ENCODE measurements at regions not wholly inside any gene's neighbourhood (a gene's known extent, or its start where the extent isn't known, plus 50 kb on each side); places are given as distances from the start of the nearest gene placed in this dataset.

DNA sequence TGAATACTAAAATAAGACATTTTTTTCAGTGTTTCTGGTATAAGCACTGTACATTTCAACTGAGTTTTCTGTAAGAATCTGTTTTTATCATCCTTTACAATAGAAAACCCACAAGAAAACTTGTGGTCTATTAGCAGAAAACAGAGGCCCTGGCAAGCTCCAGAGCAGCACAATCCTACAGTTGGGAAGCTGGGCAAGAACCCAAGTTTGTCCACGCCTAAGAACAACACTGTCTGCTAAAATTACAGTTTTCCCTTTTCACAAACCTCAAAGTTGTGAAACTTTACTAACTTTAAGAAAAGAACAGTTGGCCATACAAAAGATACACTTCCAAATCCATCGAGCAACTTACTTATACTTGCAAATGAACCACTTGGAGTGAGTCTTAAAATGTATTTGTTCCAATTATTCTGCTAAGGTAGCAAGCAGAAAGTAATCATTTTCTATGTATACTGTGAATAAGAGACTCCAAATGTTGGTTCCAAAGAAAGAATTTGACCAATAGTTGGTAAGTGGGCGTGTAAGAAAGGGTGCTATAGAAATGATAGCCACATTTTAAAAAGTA, 982.0 kb upstream of the ARRDC3 start (continued):
- no peak for TF ChIP-seq EP300 (conservative IDR thresholded peaks at IDR 0.05; ENCODE audit: poor library complexity, severe bottlenecking)
- no peak for TF ChIP-seq MXI1 (conservative IDR thresholded peaks at IDR 0.05; ENCODE audit: poor library complexity, severe bottlenecking)
- no peak for TF ChIP-seq POLR2AphosphoS5 (IDR thresholded peaks at IDR 0.05)

- Histone ChIP-seq H4K20me1 (ENCODE audit: insufficient read depth) (no peaks in the 10 kb centered on the region), H3K27ac (ENCODE audit: low read length) (no peak overlapping the region)
- TF ChIP-seq EP300 (conservative IDR thresholded peaks at IDR 0.05; ENCODE audit: poor library complexity, severe bottlenecking): no peak
Observed at GRCh38 chr5:92353107-92354030, 970.3 kb upstream of the ARRDC3 start.

DNA sequence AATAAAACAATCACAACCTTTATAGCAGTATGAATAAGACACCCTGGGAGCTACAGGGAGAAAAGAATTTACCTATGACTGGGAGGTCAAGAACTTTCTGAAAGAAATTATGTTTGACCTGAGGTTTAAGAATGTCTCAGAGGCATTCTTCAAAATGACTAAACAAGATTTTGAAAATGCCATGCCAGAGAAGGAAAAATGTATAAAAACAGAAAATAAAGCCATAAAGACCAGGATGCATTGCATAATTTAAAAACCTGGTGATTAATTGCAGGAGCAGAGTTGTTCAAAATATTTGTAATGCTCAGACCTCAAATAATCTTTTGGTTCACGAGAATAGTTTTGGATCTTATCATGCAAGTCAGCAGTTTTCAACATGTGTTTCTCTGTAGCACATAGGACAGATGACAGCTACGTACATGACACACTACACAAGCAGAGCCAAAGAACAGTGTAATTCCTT, 954.7 kb upstream of the ARRDC3 start:
- no peaks in the 10 kb centered on the region for H3K9me2 ChIP-seq (ENCODE audit: insufficient read depth, low read length)
- H3K4me3 ChIP-seq (ENCODE audit: low read length): no peak overlapping the region
- no peak overlapping the region for H2AFZ ChIP-seq (ENCODE audit: low read depth, low read length)
- TF ChIP-seq POLR2AphosphoS5 (IDR thresholded peaks at IDR 0.05) (no peak), REST (IDR thresholded peaks at IDR 0.05; ENCODE audit: borderline replicate concordance) (no peak), MXI1 (conservative IDR thresholded peaks at IDR 0.05; ENCODE audit: poor library complexity, severe bottlenecking) (no peak), RAD21 (conservative IDR thresholded peaks at IDR 0.05) (no peak), SMC3 (conservative IDR thresholded peaks at IDR 0.05; ENCODE audit: poor library complexity) (no peak), EZH2 (IDR thresholded peaks at IDR 0.05; ENCODE audit: borderline replicate concordance, insufficient read depth, low read length, poor library complexity, severe bottlenecking) (no peak), TAF1 (IDR thresholded peaks at IDR 0.05; ENCODE audit: low read depth) (no peak), EP300 (conservative IDR thresholded peaks at IDR 0.05; ENCODE audit: poor library complexity, severe bottlenecking) (no peak)
- TF ChIP-seq, protein P1, sequence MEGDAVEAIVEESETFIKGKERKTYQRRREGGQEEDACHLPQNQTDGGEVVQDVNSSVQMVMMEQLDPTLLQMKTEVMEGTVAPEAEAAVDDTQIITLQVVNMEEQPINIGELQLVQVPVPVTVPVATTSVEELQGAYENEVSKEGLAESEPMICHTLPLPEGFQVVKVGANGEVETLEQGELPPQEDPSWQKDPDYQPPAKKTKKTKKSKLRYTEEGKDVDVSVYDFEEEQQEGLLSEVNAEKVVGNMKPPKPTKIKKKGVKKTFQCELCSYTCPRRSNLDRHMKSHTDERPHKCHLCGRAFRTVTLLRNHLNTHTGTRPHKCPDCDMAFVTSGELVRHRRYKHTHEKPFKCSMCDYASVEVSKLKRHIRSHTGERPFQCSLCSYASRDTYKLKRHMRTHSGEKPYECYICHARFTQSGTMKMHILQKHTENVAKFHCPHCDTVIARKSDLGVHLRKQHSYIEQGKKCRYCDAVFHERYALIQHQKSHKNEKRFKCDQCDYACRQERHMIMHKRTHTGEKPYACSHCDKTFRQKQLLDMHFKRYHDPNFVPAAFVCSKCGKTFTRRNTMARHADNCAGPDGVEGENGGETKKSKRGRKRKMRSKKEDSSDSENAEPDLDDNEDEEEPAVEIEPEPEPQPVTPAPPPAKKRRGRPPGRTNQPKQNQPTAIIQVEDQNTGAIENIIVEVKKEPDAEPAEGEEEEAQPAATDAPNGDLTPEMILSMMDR (IDR thresholded peaks at IDR 0.05; ENCODE audit: poor library complexity, severe bottlenecking): no peak
- H3K4me2 ChIP-seq (ENCODE audit: low read length): no peak overlapping the region
- H3K27ac ChIP-seq (ENCODE audit: low read length): no peak overlapping the region
- H4K20me1 ChIP-seq (ENCODE audit: insufficient read depth): no peaks in the 10 kb centered on the region
- no peaks in the 10 kb centered on the region for H3K27me3 ChIP-seq (ENCODE audit: insufficient read depth, low read depth, low read length)
- H3F3A ChIP-seq (ENCODE audit: insufficient read depth, low read length, poor library complexity, severe bottlenecking): no peaks in the 10 kb centered on the region
- no peaks in the 10 kb centered on the region for H3K36me3 ChIP-seq (ENCODE audit: insufficient read depth, low read length)
- H3K9me3 ChIP-seq (ENCODE audit: low read length): no peaks in the 10 kb centered on the region
- H3K79me2 ChIP-seq (replicated peaks; ENCODE audit: insufficient read depth, low read length): no peaks in the 10 kb centered on the region
- H3K9ac ChIP-seq (ENCODE audit: low read length): no peak overlapping the region

More at GRCh38 chr5:92353107-92354030, 970.3 kb upstream of the ARRDC3 start:
- no peaks in the 10 kb centered on the region for H3F3A ChIP-seq (ENCODE audit: insufficient read depth, low read length, poor library complexity, severe bottlenecking)
- H3K4me3 ChIP-seq (ENCODE audit: low read length): no peak overlapping the region
- H3K79me2 ChIP-seq (replicated peaks; ENCODE audit: insufficient read depth, low read length): no peaks in the 10 kb centered on the region
- no peaks in the 10 kb centered on the region for H3K27me3 ChIP-seq (ENCODE audit: insufficient read depth, low read depth, low read length)
- H3K9me3 ChIP-seq (ENCODE audit: low read length): no peaks in the 10 kb centered on the region
- no peak overlapping the region for H3K4me2 ChIP-seq (ENCODE audit: low read length)
- H2AFZ ChIP-seq (ENCODE audit: low read depth, low read length): no peak overlapping the region
- no peaks in the 10 kb centered on the region for H3K9me2 ChIP-seq (ENCODE audit: insufficient read depth, low read length)
- no peak overlapping the region for H3K9ac ChIP-seq (ENCODE audit: low read length)
- no peaks in the 10 kb centered on the region for H3K36me3 ChIP-seq (ENCODE audit: insufficient read depth, low read length)
